ENCODE measurements at regions not wholly inside any gene's neighbourhood (a gene's known extent, or its start where the extent isn't known, plus 50 kb on each side); places are given as distances from the start of the nearest gene placed in this dataset.

GRCh38 chr4:59570860-59571476 is 1629.2 kb upstream of the ADGRL3 start:
- Histone ChIP-seq H3K36me3 (ENCODE audit: control insufficient read depth, insufficient read depth, low read length) (no peaks in the 10 kb centered on the region), H3K9ac (ENCODE audit: low read depth, low read length) (no peak overlapping the region), H3K9me3 (ENCODE audit: control insufficient read depth, insufficient read depth, low read length) (no peaks in the 10 kb centered on the region), H3K27me3 (ENCODE audit: control insufficient read depth, insufficient read depth, low read length) (no peaks in the 10 kb centered on the region), H3K4me1 (ENCODE audit: control insufficient read depth, insufficient read depth, low read length) (no peaks in the 10 kb centered on the region), H3K4me3 (ENCODE audit: low read depth, low read length) (no peak overlapping the region)

GRCh38 chr4:59571805-59572430 is 1628.2 kb upstream of the ADGRL3 start:
- H3K9me3 ChIP-seq (ENCODE audit: control insufficient read depth, insufficient read depth, low read length): no peaks in the 10 kb centered on the region
- no peak overlapping the region for H3K4me3 ChIP-seq (ENCODE audit: low read depth, low read length)
- no peaks in the 10 kb centered on the region for H3K27me3 ChIP-seq (ENCODE audit: control insufficient read depth, insufficient read depth, low read length)
- no peaks in the 10 kb centered on the region for H3K36me3 ChIP-seq (ENCODE audit: control insufficient read depth, insufficient read depth, low read length)
- H3K4me1 ChIP-seq (ENCODE audit: control insufficient read depth, insufficient read depth, low read length): no peaks in the 10 kb centered on the region
- no peak overlapping the region for H3K9ac ChIP-seq (ENCODE audit: low read depth, low read length)

GRCh38 chr4:59583845-59584568 is 1616.1 kb upstream of the ADGRL3 start:
- Histone ChIP-seq H3K36me3 (ENCODE audit: control insufficient read depth, insufficient read depth, low read length) (no peaks in the 10 kb centered on the region), H3K27me3 (ENCODE audit: control insufficient read depth, insufficient read depth, low read length) (no peaks in the 10 kb centered on the region), H3K4me3 (ENCODE audit: low read depth, low read length) (no peak overlapping the region), H3K4me1 (ENCODE audit: control insufficient read depth, insufficient read depth, low read length) (no peaks in the 10 kb centered on the region), H3K9me3 (ENCODE audit: control insufficient read depth, insufficient read depth, low read length) (no peaks in the 10 kb centered on the region), H3K9ac (ENCODE audit: low read depth, low read length) (no peak overlapping the region)

GRCh38 chr4:59597536-59598329 is 1602.4 kb upstream of the ADGRL3 start:
- Histone ChIP-seq H3K4me3 (ENCODE audit: low read depth, low read length) (no peak overlapping the region), H3K9ac (ENCODE audit: low read depth, low read length) (no peak overlapping the region), H3K36me3 (ENCODE audit: control insufficient read depth, insufficient read depth, low read length) (no peaks in the 10 kb centered on the region), H3K9me3 (ENCODE audit: control insufficient read depth, insufficient read depth, low read length) (no peaks in the 10 kb centered on the region), H3K4me1 (ENCODE audit: control insufficient read depth, insufficient read depth, low read length) (no peaks in the 10 kb centered on the region), H3K27me3 (ENCODE audit: control insufficient read depth, insufficient read depth, low read length) (no peaks in the 10 kb centered on the region)

- Histone ChIP-seq H3K9ac (ENCODE audit: low read depth, low read length) (no peak overlapping the region), H3K36me3 (ENCODE audit: control insufficient read depth, insufficient read depth, low read length) (no peaks in the 10 kb centered on the region), H3K9me3 (ENCODE audit: control insufficient read depth, insufficient read depth, low read length) (no peaks in the 10 kb centered on the region), H3K4me1 (ENCODE audit: control insufficient read depth, insufficient read depth, low read length) (no peaks in the 10 kb centered on the region), H3K4me3 (ENCODE audit: low read depth, low read length) (no peak overlapping the region), H3K27me3 (ENCODE audit: control insufficient read depth, insufficient read depth, low read length) (no peaks in the 10 kb centered on the region)
Measured at GRCh38 chr4:59598330-59598618, 1601.9 kb upstream of the ADGRL3 start.

GRCh38 chr4:59608466-59608865 is 1591.7 kb upstream of the ADGRL3 start:
- no peak overlapping the region for H3K4me3 ChIP-seq (ENCODE audit: low read depth, low read length)
- no peaks in the 10 kb centered on the region for H3K27me3 ChIP-seq (ENCODE audit: control insufficient read depth, insufficient read depth, low read length)
- H3K36me3 ChIP-seq (ENCODE audit: control insufficient read depth, insufficient read depth, low read length): no peaks in the 10 kb centered on the region
- no peaks in the 10 kb centered on the region for H3K4me1 ChIP-seq (ENCODE audit: control insufficient read depth, insufficient read depth, low read length)
- H3K9ac ChIP-seq (ENCODE audit: low read depth, low read length): no peak overlapping the region
- no peaks in the 10 kb centered on the region for H3K9me3 ChIP-seq (ENCODE audit: control insufficient read depth, insufficient read depth, low read length)

GRCh38 chr4:59612235-59612634 is 1587.9 kb upstream of the ADGRL3 start:
- no peaks in the 10 kb centered on the region for H3K36me3 ChIP-seq (ENCODE audit: control insufficient read depth, insufficient read depth, low read length)
- H3K9ac ChIP-seq (ENCODE audit: low read depth, low read length): no peak overlapping the region
- no peaks in the 10 kb centered on the region for H3K27me3 ChIP-seq (ENCODE audit: control insufficient read depth, insufficient read depth, low read length)
- H3K4me1 ChIP-seq (ENCODE audit: control insufficient read depth, insufficient read depth, low read length): no peaks in the 10 kb centered on the region
- H3K9me3 ChIP-seq (ENCODE audit: control insufficient read depth, insufficient read depth, low read length): no peaks in the 10 kb centered on the region
- no peak overlapping the region for H3K4me3 ChIP-seq (ENCODE audit: low read depth, low read length)

GRCh38 chr4:59615316-59615715 is 1584.8 kb upstream of the ADGRL3 start:
- Histone ChIP-seq H3K4me1 (ENCODE audit: control insufficient read depth, insufficient read depth, low read length) (peaks cover 3% of the 10 kb centered on the region), H3K27me3 (ENCODE audit: control insufficient read depth, insufficient read depth, low read length) (no peaks in the 10 kb centered on the region), H3K36me3 (ENCODE audit: control insufficient read depth, insufficient read depth, low read length) (no peaks in the 10 kb centered on the region), H3K9me3 (ENCODE audit: control insufficient read depth, insufficient read depth, low read length) (no peaks in the 10 kb centered on the region), H3K4me3 (ENCODE audit: low read depth, low read length) (no peak overlapping the region), H3K9ac (ENCODE audit: low read depth, low read length) (no peak overlapping the region)

GRCh38 chr4:59629348-59629747 is 1570.8 kb upstream of the ADGRL3 start:
- Histone ChIP-seq H3K9me3 (ENCODE audit: control insufficient read depth, insufficient read depth, low read length) (no peaks in the 10 kb centered on the region), H3K4me3 (ENCODE audit: low read depth, low read length) (no peak overlapping the region), H3K27me3 (ENCODE audit: control insufficient read depth, insufficient read depth, low read length) (no peaks in the 10 kb centered on the region), H3K9ac (ENCODE audit: low read depth, low read length) (no peak overlapping the region), H3K4me1 (ENCODE audit: control insufficient read depth, insufficient read depth, low read length) (no peaks in the 10 kb centered on the region), H3K36me3 (ENCODE audit: control insufficient read depth, insufficient read depth, low read length) (no peaks in the 10 kb centered on the region)

- H3K9ac ChIP-seq (ENCODE audit: low read depth, low read length): no peak overlapping the region
- H3K4me3 ChIP-seq (ENCODE audit: low read depth, low read length): no peak overlapping the region
- H3K4me1 ChIP-seq (ENCODE audit: control insufficient read depth, insufficient read depth, low read length): no peaks in the 10 kb centered on the region
- H3K27me3 ChIP-seq (ENCODE audit: control insufficient read depth, insufficient read depth, low read length): no peaks in the 10 kb centered on the region
- no peaks in the 10 kb centered on the region for H3K9me3 ChIP-seq (ENCODE audit: control insufficient read depth, insufficient read depth, low read length)
- no peaks in the 10 kb centered on the region for H3K36me3 ChIP-seq (ENCODE audit: control insufficient read depth, insufficient read depth, low read length)
Measured at GRCh38 chr4:59630235-59630634, 1569.9 kb upstream of the ADGRL3 start.

GRCh38 chr4:59630922-59631321 is 1569.2 kb upstream of the ADGRL3 start:
- H3K4me1 ChIP-seq (ENCODE audit: control insufficient read depth, insufficient read depth, low read length): no peaks in the 10 kb centered on the region
- H3K36me3 ChIP-seq (ENCODE audit: control insufficient read depth, insufficient read depth, low read length): no peaks in the 10 kb centered on the region
- H3K4me3 ChIP-seq (ENCODE audit: low read depth, low read length): no peak overlapping the region
- no peak overlapping the region for H3K9ac ChIP-seq (ENCODE audit: low read depth, low read length)
- H3K27me3 ChIP-seq (ENCODE audit: control insufficient read depth, insufficient read depth, low read length): no peaks in the 10 kb centered on the region
- H3K9me3 ChIP-seq (ENCODE audit: control insufficient read depth, insufficient read depth, low read length): no peaks in the 10 kb centered on the region

Measured in iPS-15b (cell line).